DMS53 treated with DMSO at 0.1 percent for 48 hours (cell line): ENCODE measurements at regions not wholly inside any gene's neighbourhood (a gene's known extent, or its start where the extent isn't known, plus 50 kb on each side); places are given as distances from the start of the nearest gene placed in this dataset.
"Not testable (repeated sequence)": the region's sequence is repeated elsewhere in the genome, so short reads cannot be mapped to it uniquely, and the experiment has no call there.

Experiments
- DNase-seq: peaks from one replicate; lab custom pipeline; 2025; ENCODE audit not compliant: unreplicated experiment; lab: John Stamatoyannopoulos, UW

GRCh38 chr17:13099089-13099735 is 81.4 kb upstream of the ELAC2 start:
- DNase-seq, result no peak

- DNase-seq, result no peak
Measured at GRCh38 chr17:13096291-13096690, 78.5 kb upstream of the ELAC2 start.

- DNase-seq, result not testable (repeated sequence)
Measured at GRCh38 chr17:13092010-13092409, 74.2 kb upstream of the ELAC2 start.

- DNase-seq, result no peak
Measured at GRCh38 chr17:13088666-13089065, 70.8 kb upstream of the ELAC2 start.

- no peak for DNase-seq
Measured at GRCh38 chr17:13087802-13088201, 70.0 kb upstream of the ELAC2 start.

GRCh38 chr17:13086142-13086769 is 68.4 kb upstream of the ELAC2 start:
- no peak for DNase-seq

GRCh38 chr17:13085578-13085977 is 67.8 kb upstream of the ELAC2 start:
- no peak for DNase-seq

- DNase-seq, result no peak
Measured at GRCh38 chr17:13084420-13084819, 66.6 kb upstream of the ELAC2 start.

- DNase-seq, result no peak
Measured at GRCh38 chr17:13078591-13079385, 61.0 kb upstream of the ELAC2 start.

GRCh38 chr17:13076905-13077304 is 59.1 kb upstream of the ELAC2 start:
- no peak for DNase-seq

- DNase-seq, result no peak
Measured at GRCh38 chr17:13074026-13074425, 56.2 kb upstream of the ELAC2 start.

- DNase-seq, result no peak
Measured at GRCh38 chr17:13073018-13073417, 55.2 kb upstream of the ELAC2 start.

- DNase-seq, result no peak
Measured at GRCh38 chr17:13070732-13071131, 52.9 kb upstream of the ELAC2 start.

GRCh38 chr17:13067629-13068303 is 49.9 kb upstream of the ELAC2 start:
- no peak for DNase-seq
